ENCODE measurements at regions not wholly inside any gene's neighbourhood (a gene's known extent, or its start where the extent isn't known, plus 50 kb on each side); places are given as distances from the start of the nearest gene placed in this dataset.

GRCh38 chr5:160511280-160511929 lies 89.8 kb downstream of the PTTG1 start:
- DNase-seq = no peak

Data from NCI-H2081 treated with DMSO at 0.1 percent for 48 hours (cell line).